ENCODE measurements at regions not wholly inside any gene's neighbourhood (a gene's known extent, or its start where the extent isn't known, plus 50 kb on each side); places are given as distances from the start of the nearest gene placed in this dataset.
"Not testable (repeated sequence)": the region's sequence is repeated elsewhere in the genome, so short reads cannot be mapped to it uniquely, and the experiment has no call there.

GRCh38 chr2:31762085-31762484 lies 181.3 kb upstream of the SRD5A2 start:
- no peak overlapping the region for H3K27ac Mint-ChIP-seq
- no peaks in the 10 kb centered on the region for H3K36me3 Mint-ChIP-seq
- H3K9me3 Mint-ChIP-seq: no peaks in the 10 kb centered on the region
- DNase-seq (ENCODE audit: low spot score in 2 of 2) (no peak), ATAC-seq (no peak)

GRCh38 chr2:31757351-31757750 lies 176.6 kb upstream of the SRD5A2 start:
- peaks cover 4 to 13% of the 10 kb centered on the region in 2 donors for H3K9me3 Mint-ChIP-seq
- not testable (repeated sequence) for ATAC-seq; H3K36me3 Mint-ChIP-seq; DNase-seq (ENCODE audit: low spot score in 2 of 2); H3K27ac Mint-ChIP-seq

GRCh38 chr2:31748746-31749145 lies 168.0 kb upstream of the SRD5A2 start:
- not testable (repeated sequence) for H3K27ac Mint-ChIP-seq; DNase-seq (ENCODE audit: low spot score in 2 of 2); ATAC-seq
- peaks cover 14 to 16% of the 10 kb centered on the region in 2 donors for H3K9me3 Mint-ChIP-seq
- H3K36me3 Mint-ChIP-seq: peaks cover 20 to 24% of the 10 kb centered on the region in 2 donors

- DNase-seq (ENCODE audit: low spot score in 2 of 2) (no peak), ATAC-seq (no peak)
- peaks cover 20 to 21% of the 10 kb centered on the region in 2 donors for H3K36me3 Mint-ChIP-seq
- peaks cover 15 to 17% of the 10 kb centered on the region in 2 donors for H3K9me3 Mint-ChIP-seq
- no peak overlapping the region for H3K27ac Mint-ChIP-seq
Observed at GRCh38 chr2:31748041-31748440, 167.3 kb upstream of the SRD5A2 start.

GRCh38 chr2:31739161-31739560 lies 158.4 kb upstream of the SRD5A2 start:
- no peaks in the 10 kb centered on the region for H3K36me3 Mint-ChIP-seq
- no peak for DNase-seq (ENCODE audit: low spot score in 2 of 2)
- no peak for ATAC-seq
- H3K27ac Mint-ChIP-seq: no peak overlapping the region
- peaks cover 5 to 6% of the 10 kb centered on the region in 2 donors for H3K9me3 Mint-ChIP-seq

GRCh38 chr2:31736695-31737454 lies 156.1 kb upstream of the SRD5A2 start:
- Mint-ChIP-seq H3K36me3 (no peaks in the 10 kb centered on the region), H3K27ac (no peak overlapping the region), H3K9me3 (peaks cover 0 to 4% of the 10 kb centered on the region in 2 donors)
- DNase-seq (ENCODE audit: low spot score in 2 of 2) (no peak), ATAC-seq (no peak)

GRCh38 chr2:31735716-31736115 lies 155.0 kb upstream of the SRD5A2 start:
- DNase-seq (ENCODE audit: low spot score in 2 of 2) (no peak), ATAC-seq (no peak)
- Mint-ChIP-seq H3K27ac (no peak overlapping the region), H3K36me3 (no peaks in the 10 kb centered on the region), H3K9me3 (peaks cover 0 to 4% of the 10 kb centered on the region in 2 donors)

GRCh38 chr2:31729442-31730092 lies 148.8 kb upstream of the SRD5A2 start:
- Mint-ChIP-seq H3K27ac (no peak overlapping the region), H3K9me3 (peaks cover 0 to 4% of the 10 kb centered on the region in 2 donors), H3K36me3 (peaks cover 0 to 7% of the 10 kb centered on the region in 2 donors)
- ATAC-seq (no peak), DNase-seq (ENCODE audit: low spot score in 2 of 2) (no peak)

- DNase-seq (ENCODE audit: low spot score in 2 of 2) (no peak), ATAC-seq (no peak)
- H3K36me3 Mint-ChIP-seq: peaks cover 0 to 7% of the 10 kb centered on the region in 2 donors
- no peak overlapping the region for H3K27ac Mint-ChIP-seq
- H3K9me3 Mint-ChIP-seq: peaks cover 0 to 4% of the 10 kb centered on the region in 2 donors
Observed at GRCh38 chr2:31729065-31729439, 148.3 kb upstream of the SRD5A2 start.

- DNase-seq (ENCODE audit: low spot score in 2 of 2) (no peak), ATAC-seq (no peak)
- Mint-ChIP-seq H3K27ac (no peak overlapping the region), H3K36me3 (peaks cover 0 to 7% of the 10 kb centered on the region in 2 donors), H3K9me3 (peaks cover 0 to 4% of the 10 kb centered on the region in 2 donors)
Observed at GRCh38 chr2:31728406-31729064, 147.8 kb upstream of the SRD5A2 start.

GRCh38 chr2:31726457-31726856 lies 145.7 kb upstream of the SRD5A2 start:
- peaks cover 0 to 7% of the 10 kb centered on the region in 2 donors for H3K36me3 Mint-ChIP-seq
- peaks cover 0 to 2% of the 10 kb centered on the region in 2 donors for H3K9me3 Mint-ChIP-seq
- no peak for ATAC-seq
- DNase-seq (ENCODE audit: low spot score in 2 of 2): no peak
- H3K27ac Mint-ChIP-seq: no peak overlapping the region

GRCh38 chr2:31725444-31725843 lies 144.7 kb upstream of the SRD5A2 start:
- H3K9me3 Mint-ChIP-seq: peaks cover 2 to 5% of the 10 kb centered on the region in 2 donors
- DNase-seq (ENCODE audit: low spot score in 2 of 2): no peak
- no peak overlapping the region for H3K27ac Mint-ChIP-seq
- peaks cover 0 to 7% of the 10 kb centered on the region in 2 donors for H3K36me3 Mint-ChIP-seq
- no peak for ATAC-seq

GRCh38 chr2:31711737-31712136 lies 131.0 kb upstream of the SRD5A2 start:
- H3K27ac Mint-ChIP-seq: no peak overlapping the region
- DNase-seq (ENCODE audit: low spot score in 2 of 2) (no peak), ATAC-seq (no peak)
- H3K9me3 Mint-ChIP-seq: peaks cover 5 to 16% of the 10 kb centered on the region in 2 donors
- peaks cover 0 to 10% of the 10 kb centered on the region in 2 donors for H3K36me3 Mint-ChIP-seq

GRCh38 chr2:31710121-31710520 lies 129.4 kb upstream of the SRD5A2 start:
- peaks cover 5 to 16% of the 10 kb centered on the region in 2 donors for H3K9me3 Mint-ChIP-seq
- ATAC-seq (no peak), DNase-seq (ENCODE audit: low spot score in 2 of 2) (no peak)
- peaks cover 0 to 10% of the 10 kb centered on the region in 2 donors for H3K36me3 Mint-ChIP-seq
- no peak overlapping the region for H3K27ac Mint-ChIP-seq

GRCh38 chr2:31707992-31708391 lies 127.3 kb upstream of the SRD5A2 start:
- no peak for DNase-seq (ENCODE audit: low spot score in 2 of 2)
- peaks cover 0 to 9% of the 10 kb centered on the region in 2 donors for H3K36me3 Mint-ChIP-seq
- H3K9me3 Mint-ChIP-seq: peaks cover 4 to 8% of the 10 kb centered on the region in 2 donors
- peak overlapping the region in 1 of 2 donors; percentile 48 for H3K27ac Mint-ChIP-seq
- no peak for ATAC-seq

GRCh38 chr2:31704561-31705212 lies 123.9 kb upstream of the SRD5A2 start:
- peaks cover 16 to 22% of the 10 kb centered on the region in 2 donors for H3K9me3 Mint-ChIP-seq
- ATAC-seq: no peak
- no peak overlapping the region for H3K27ac Mint-ChIP-seq
- peaks cover under 1% of the 10 kb centered on the region in 2 donors for H3K36me3 Mint-ChIP-seq
- no peak for DNase-seq (ENCODE audit: low spot score in 2 of 2)

- ATAC-seq (no peak), DNase-seq (ENCODE audit: low spot score in 2 of 2) (no peak)
- H3K9me3 Mint-ChIP-seq: peaks cover 25 to 28% of the 10 kb centered on the region in 2 donors
- H3K36me3 Mint-ChIP-seq: peaks cover 8 to 14% of the 10 kb centered on the region in 2 donors
- H3K27ac Mint-ChIP-seq: no peak overlapping the region
Observed at GRCh38 chr2:31703253-31703652, 122.5 kb upstream of the SRD5A2 start.
